ENCODE measurements at regions not wholly inside any gene's neighbourhood (a gene's known extent, or its start where the extent isn't known, plus 50 kb on each side); places are given as distances from the start of the nearest gene placed in this dataset.
A peak's percentile ranks its signal among the peaks of the same experiment; 100 is the strongest.

GRCh38 chr18:24735624-24736231 lies 275.3 kb downstream of the HRH4 start:
- no peak for DNase-seq (ENCODE audit: low spot score)

- no peak for DNase-seq (ENCODE audit: low spot score)
Observed at GRCh38 chr18:24736662-24737330, 276.4 kb downstream of the HRH4 start.

GRCh38 chr18:24740829-24741228 lies 280.4 kb downstream of the HRH4 start:
- DNase-seq (ENCODE audit: low spot score), result no peak

GRCh38 chr18:24741321-24741720 lies 280.9 kb downstream of the HRH4 start:
- no peak for DNase-seq (ENCODE audit: low spot score)

GRCh38 chr18:24741965-24742724 lies 281.7 kb downstream of the HRH4 start:
- no peak for DNase-seq (ENCODE audit: low spot score)

GRCh38 chr18:24754583-24755253 lies 294.3 kb downstream of the HRH4 start:
- DNase-seq (ENCODE audit: low spot score), result no peak

- no peak for DNase-seq (ENCODE audit: low spot score)
Observed at GRCh38 chr18:24756385-24756784, 295.9 kb downstream of the HRH4 start.

- no peak for DNase-seq (ENCODE audit: low spot score)
Observed at GRCh38 chr18:24757134-24757533, 296.7 kb downstream of the HRH4 start.

- no peak for DNase-seq (ENCODE audit: low spot score)
Observed at GRCh38 chr18:24761765-24762164, 301.3 kb downstream of the HRH4 start.

GRCh38 chr18:24762511-24762910 lies 302.1 kb downstream of the HRH4 start:
- DNase-seq (ENCODE audit: low spot score), result no peak

- DNase-seq (ENCODE audit: low spot score), result no peak
Observed at GRCh38 chr18:24763765-24764513, 303.5 kb downstream of the HRH4 start.

GRCh38 chr18:24764766-24765165 lies 304.3 kb downstream of the HRH4 start:
- DNase-seq (ENCODE audit: low spot score), result no peak

- no peak for DNase-seq (ENCODE audit: low spot score)
Observed at GRCh38 chr18:24766376-24766775, 305.9 kb downstream of the HRH4 start.

GRCh38 chr18:24770311-24771024 lies 310.0 kb downstream of the HRH4 start:
- no peak for DNase-seq (ENCODE audit: low spot score)

- peak; percentile 1 for DNase-seq (ENCODE audit: low spot score)
Observed at GRCh38 chr18:24771300-24771699, 310.9 kb downstream of the HRH4 start.

- no peak for DNase-seq (ENCODE audit: low spot score)
Observed at GRCh38 chr18:24773101-24773500, 312.7 kb downstream of the HRH4 start.

- DNase-seq (ENCODE audit: low spot score), result no peak
Observed at GRCh38 chr18:24776019-24776418, 315.6 kb downstream of the HRH4 start.

GRCh38 chr18:24778810-24779418 lies 318.5 kb downstream of the HRH4 start:
- no peak for DNase-seq (ENCODE audit: low spot score)

- no peak for DNase-seq (ENCODE audit: low spot score)
Observed at GRCh38 chr18:24782566-24782965, 322.1 kb downstream of the HRH4 start.

GRCh38 chr18:24785019-24785418 lies 324.6 kb downstream of the HRH4 start:
- no peak for DNase-seq (ENCODE audit: low spot score)

GRCh38 chr18:24786027-24786426 lies 325.6 kb downstream of the HRH4 start:
- no peak for DNase-seq (ENCODE audit: low spot score)

All from RKO (cell line).